NCI-H2171 treated with DMSO at 0.1 percent for 48 hours (cell line): ENCODE measurements at regions not wholly inside any gene's neighbourhood (a gene's known extent, or its start where the extent isn't known, plus 50 kb on each side); places are given as distances from the start of the nearest gene placed in this dataset.
"Not testable (repeated sequence)": the region's sequence is repeated elsewhere in the genome, so short reads cannot be mapped to it uniquely, and the experiment has no call there.

ENCODE experiments used
- DNase-seq: peaks from one replicate; lab custom pipeline; 2025; lab: John Stamatoyannopoulos, UW

DNA sequence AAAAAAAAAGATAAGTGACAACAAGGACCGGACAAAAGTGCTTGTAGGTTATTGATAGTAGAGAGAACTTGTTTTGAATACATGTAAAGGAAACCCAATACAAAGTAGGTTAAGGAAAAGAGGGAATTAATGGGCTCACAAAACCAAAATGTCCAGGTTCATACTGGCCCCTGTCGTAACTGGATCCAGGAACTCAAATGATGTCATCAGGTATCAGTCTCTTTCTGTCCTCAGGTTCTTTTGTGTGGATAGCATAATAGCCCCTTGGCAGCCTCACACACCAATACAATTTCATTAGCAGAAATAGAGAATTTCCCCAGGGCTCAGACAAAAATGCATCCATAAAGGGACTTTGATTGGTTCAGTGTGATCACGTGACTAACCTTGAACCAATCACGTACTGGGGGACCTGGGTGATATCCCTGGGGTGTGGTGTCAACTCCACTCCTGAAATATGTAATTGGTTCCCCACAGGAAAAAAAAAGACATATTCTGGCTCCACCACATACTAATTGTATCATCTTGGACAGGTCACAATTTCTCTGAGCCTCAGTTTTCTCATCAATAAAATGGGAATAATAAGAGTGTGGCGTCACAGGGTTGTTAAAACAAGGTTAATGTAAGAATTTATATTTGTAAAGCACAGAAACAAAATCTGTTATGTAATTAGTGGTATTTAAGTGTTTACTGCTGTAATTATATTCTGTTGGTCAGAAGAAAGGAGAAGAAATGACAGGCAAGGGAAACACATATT lies 174.8 kb downstream of the PDGFRA start:
- no peak for DNase-seq

DNA sequence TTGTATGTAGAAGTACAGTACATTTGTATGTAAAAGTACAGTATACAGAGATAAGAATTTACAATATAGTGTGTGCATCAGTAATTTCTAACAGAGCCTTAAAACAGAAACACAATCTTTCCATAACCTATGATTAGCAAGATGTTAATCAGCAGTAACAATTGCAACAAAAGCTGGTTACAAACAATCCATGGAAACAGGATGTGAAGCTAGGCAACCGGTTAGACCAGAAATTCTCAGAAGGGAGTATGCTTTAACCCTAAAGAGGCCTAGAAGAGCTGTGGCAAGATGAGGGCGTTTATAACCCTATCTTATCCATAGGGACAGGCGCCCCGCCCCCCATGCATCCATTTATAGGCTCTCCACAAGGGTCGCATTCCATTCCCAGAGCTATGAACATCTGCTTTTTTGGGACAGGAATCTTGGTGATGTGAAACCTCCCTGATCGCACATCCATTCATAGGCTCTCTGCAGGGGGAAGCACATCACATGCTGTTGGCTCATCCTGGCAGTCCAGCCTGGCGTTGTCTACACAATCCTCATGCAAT lies 180.3 kb downstream of the PDGFRA start:
- not testable (repeated sequence) for DNase-seq

DNA sequence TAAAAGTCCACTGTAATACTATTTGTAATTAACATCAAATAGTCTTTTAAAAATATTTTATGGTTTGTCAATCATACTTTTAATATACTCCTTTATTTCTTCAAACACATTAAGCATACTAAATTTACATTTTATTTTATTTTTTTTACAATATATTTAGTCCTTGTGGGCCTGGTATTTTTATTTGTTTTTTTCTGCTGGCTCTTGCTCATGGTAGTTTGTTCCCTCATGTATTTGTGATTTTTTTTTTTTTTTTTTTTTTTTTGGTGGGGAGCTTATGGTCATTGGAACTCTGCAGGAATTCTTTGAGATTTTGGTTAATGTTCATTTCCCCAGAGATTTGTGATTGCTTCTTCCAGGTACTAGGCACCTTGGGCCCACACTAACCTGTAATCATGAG lies 185.5 kb downstream of the PDGFRA start:
- DNase-seq: no peak

DNA sequence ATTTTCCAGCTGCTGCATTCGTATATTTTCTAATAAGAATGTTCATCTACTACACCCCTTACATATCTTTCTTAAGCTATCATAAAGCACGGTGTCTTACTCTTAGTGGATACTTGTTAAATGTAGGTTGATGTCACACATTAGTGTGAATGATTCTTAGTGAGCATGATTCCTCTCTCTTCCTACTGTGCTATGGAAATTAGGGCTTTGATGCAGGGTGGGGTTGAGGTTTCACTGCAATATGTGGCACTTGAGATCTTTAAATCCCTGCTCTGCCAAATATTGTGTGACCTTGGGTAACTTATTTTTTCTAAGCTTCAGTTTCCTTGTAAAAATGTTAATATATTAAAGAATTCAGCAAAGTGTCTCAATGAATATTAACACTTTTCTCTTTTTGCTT lies 188.4 kb downstream of the PDGFRA start:
- DNase-seq: no peak

DNA sequence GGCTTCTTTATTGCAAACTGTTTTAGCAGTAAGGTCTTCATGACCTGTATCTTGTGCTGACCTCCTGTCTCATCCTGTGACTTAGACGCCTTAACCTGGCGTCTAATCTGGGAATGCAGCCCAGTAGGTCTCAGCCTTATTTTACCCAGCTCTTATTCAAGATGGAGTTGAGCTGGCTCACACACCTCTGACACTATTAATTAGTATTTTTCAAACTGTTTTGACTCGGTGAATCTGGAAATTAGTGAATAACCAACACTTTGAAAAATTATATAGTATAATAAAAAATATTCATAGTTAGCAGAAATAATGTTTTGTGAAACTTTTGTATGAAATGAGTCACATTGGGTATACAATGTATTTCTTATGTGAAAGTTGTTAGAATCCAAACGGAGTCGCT lies 189.4 kb downstream of the PDGFRA start:
- DNase-seq: no peak

DNA sequence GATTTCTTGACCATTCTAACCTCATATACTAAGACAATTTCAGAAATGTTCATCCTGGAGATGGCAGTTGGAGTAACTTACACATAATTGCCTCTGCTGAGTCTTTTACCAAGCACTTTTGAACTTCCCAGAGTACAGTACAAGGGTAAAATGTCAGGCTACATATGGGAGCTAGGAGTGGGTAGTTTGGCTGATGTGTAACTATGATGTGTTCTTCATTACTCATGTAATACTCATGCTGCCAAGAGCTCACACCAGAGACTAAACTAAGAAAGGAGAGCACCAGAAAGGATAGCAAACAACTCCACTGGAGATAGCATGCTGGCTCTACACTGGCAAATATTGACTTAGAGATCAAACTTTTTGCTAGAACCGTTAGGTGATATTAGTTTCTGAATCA lies 194.0 kb downstream of the PDGFRA start:
- DNase-seq: no peak

DNA sequence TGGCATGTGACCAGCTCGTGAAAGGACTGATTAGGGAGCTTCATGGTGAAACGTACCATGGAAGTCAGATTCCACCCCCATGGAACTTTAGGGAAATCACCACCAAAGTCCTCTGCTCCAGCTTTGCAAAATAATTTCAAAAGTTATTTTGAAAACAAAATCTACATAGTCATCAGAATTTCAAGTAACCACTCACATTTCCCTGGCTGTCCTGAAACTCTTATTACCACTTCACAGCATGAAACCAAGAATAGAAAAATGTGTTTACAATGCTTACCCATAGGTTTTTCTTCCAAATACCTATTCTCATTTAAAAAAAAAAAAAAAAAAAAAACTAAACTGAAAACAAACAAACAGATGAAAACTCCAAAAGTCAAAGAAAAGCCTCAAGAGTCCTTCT lies 198.7 kb downstream of the PDGFRA start:
- DNase-seq: no peak

DNA sequence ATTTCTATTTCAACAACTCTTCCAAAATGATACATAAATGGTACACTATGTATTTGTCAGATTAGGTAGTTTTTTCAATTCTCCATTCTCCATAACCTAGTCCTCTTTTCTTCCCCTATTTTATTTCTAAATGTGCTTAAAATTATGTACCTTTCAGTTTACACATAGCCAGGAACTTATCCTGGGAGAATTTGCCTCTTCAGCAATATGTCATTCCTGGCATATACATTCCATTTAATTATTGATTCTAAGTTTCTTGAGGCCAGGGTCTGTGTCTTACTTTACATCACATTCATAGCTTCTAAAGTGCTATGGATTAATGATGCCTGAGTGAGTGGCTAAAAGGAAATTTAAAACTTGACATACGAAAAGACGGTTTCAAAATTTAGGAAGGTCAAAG lies 199.8 kb downstream of the PDGFRA start:
- no peak for DNase-seq

DNA sequence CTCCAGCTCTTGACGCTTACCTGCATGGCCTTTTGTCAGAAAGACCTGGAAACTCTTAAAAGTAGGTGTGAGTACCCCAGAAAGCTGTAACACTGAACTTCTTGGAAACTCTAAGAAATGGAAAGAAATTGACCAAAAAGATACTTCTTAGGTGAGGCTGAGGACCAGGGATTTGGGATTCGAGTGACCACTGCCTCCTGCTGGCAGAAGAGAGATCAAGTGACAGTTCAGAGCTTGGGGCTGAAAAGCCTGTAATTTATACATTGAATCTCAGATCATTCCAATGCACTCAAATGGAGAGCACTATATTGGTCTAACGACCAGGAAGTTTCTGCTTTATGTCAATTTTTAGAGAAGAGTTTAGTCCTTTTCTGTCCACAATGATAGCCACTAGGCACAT lies 204.6 kb downstream of the PDGFRA start:
- DNase-seq: no peak

DNA sequence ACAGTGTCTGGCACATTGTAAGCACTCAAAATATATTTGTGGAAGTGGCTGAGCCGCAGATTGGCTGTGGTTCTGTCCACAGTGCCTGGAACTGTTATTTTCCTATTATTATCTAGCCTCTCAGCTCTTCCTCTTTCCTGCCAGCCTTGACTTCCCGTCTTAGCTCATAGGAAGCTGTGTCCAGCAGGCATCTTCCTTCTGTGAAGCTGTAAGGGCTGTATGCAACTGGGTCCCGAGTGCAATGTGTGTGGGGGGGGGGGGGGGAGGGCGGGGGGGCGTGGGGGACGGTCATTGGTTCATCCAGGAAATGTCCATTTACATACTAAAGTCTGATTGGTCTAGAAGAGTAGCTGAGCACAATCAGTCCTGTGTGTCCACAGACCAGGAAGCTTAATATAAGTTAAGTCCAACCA lies 210.7 kb downstream of the PDGFRA start:
- DNase-seq: no peak

DNA sequence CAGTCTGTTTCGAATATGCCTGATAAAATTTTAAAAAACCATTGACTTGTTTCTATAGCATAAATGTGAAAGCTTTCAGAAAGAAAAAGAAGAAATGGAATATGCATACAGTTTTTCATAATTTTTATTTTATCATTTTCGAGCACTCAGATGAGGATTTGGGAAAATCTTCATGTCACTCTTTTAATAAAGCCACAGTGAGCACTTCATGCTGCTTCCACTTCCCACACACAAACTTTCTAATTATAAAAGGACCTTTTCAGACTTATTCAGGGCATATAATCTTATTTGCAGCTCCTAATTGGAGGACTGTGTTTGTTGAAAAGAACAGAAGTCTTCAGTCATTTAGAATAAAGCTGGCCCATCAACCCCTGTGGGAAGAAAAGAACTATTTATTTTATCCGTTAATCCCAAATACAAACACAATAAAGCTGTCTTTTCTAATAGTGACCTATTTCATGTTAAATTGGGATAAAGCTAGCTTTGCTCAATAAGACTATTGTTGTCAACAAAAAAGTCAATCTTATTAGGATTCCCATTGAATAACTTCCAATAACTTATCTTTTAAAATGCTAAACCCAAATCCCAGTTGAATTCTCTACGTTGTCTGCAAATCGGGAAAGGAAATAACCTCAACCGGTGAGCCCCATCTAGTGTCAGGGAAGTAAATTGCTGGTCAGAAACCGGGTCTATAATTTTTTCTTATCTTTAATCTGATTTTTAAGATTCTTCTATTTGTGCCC lies 211.5 kb downstream of the PDGFRA start:
- DNase-seq: peak; percentile 13

DNA sequence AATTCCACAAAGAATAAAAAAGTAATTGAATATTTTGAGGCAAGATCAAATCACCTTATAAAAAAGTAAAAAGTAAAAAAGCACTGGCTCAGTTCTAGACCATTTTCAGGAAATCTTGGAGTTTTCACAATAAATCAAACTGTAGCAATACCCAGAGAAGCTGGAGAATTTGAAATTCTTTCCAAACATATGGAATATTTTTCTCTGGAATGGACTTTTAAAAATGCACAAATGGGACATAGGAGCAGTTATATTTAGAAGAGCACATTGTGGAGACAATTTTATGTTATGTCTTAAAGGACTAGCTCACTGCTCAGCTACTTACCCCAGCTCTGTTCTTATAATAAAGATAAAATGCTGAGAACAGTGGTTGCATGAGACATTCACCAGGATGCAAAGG lies 211.9 kb upstream of the KIT start:
- no peak for DNase-seq

DNA sequence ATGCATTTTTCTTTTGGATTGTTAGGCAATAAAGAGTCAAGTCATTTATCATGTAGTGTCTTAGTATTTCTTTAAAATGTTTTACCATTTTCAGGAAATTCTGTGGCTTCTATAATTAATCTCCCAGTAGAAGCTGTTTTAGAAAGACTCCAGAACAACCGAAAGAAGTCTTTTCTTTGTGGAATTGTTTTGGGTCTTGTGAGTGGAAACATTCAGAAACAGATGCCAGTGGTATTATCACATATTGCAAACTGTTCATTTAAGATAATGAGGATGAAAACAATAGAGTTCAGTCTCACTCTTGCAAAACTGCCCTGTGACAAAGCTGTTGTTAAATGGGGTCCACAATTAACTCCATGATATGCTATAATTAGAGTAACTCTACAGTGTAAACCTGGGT lies 211.2 kb upstream of the KIT start:
- DNase-seq: no peak

DNA sequence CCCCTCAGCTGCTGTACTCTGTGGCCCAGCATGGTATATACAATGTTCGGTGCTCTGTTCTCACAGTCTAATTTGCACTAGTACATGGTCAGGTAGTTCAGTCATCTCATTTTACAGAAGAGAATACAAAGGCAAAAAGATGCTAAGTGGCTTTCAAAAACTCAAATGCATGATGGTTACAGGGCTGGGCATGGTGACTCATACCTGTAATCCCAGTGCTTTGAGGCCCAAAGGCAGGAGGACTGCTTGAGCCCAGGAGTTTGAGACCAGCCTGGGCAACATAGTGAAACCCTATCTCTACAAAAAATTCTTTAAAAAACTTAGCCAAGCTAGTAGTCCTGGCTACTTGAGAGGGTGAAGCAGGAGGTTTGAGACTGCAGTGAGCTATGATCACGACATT lies 210.5 kb upstream of the KIT start:
- no peak for DNase-seq

DNA sequence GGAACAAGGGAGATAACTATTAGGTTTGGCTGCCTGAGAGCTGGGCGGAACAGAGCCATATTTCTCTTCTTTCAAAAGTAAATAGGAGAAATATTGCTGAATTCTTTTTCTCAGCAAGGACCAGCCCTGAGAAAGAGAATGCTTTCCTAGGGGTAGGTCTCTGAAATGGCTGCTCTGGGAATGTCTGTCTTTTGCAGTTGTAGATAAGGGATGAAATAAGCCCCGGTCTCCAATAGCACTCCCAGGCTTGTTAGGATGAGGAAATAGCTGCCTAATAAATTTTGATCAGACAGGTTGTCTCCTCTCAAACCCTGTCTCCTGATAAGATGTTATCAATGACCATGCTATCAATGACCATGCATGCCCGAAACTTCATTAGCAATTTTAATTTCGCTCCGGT lies 207.8 kb upstream of the KIT start:
- no peak for DNase-seq

DNA sequence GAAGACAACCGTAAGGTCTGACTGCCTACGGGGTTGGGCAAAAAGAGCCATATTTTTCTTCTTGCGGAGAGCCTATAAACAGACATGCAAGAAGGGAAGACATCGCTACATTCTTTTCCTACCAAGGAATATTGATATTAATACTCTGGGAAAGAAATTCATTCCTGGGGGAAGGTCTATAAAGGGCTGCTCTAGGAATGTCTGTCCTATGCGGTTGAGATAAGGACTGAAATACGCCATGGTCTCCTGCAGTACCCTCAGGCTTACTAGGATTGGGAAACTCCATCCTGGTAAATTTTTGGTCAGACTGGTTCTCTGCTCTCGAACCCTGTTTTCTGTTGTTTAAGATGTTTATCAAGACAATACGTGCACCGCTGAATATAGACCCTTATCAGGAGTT lies 190.8 kb upstream of the KIT start:
- not testable (repeated sequence) for DNase-seq

DNA sequence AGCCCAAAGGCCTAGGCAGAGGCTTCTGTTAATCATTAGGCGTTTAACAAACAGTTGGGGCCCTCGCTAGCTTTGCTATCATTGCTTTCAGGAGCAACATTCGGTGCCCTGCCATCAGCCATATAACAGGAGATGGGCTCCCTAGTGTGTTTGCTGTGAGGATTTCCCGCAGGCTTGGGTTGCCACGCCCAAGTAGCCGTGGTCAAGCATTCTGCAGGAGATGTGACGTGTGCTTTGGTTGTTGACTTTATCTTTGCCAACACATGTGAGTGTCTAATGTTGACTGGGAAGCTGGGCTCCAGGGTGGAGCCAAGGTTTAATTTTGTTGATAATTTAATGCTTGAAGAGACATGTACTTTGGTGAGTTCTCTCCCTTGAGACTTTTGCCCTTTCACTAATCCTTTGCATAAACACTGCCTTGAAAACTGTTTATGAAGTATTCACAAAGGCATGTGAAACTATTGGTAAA lies 184.6 kb upstream of the KIT start:
- peak; percentile 63 for DNase-seq

DNA sequence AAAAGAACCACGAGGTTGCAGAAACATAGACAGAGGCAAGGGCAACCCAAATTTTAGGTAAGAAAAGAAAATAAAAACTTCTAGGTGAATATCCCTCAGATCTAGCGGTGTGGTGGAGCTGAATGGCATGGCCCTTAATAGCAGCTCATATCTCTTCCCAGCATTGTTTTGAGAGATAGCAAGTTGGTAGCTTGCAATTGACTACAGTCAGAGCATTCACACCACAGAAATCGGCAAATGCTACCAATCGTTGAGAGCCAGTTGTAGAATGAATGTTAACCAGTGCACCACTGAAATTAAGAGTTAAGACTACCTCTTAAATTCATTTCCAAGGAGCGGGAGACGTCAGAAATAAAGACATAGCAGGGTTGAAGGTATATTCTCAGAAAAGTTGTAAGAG lies 184.0 kb upstream of the KIT start:
- no peak for DNase-seq

DNA sequence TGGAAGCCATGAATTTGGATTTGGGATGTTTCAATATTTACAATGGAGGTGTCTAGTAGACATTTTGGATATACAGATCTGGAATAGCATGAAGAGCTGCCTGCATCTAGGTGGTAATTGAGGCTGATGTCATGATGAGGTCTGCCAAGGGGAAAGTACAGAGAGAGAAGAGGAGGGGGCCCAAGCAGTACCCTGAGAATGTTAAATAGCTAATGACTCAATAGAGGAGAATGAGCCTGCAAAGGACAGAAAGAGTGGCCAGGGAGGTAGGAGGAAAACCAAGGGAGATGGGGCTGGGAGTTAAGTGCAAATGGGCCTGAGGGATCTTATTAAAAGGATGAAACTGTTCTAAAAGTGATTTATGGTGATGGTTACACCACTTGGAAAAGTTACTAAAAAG lies 182.2 kb upstream of the KIT start:
- no peak for DNase-seq

DNA sequence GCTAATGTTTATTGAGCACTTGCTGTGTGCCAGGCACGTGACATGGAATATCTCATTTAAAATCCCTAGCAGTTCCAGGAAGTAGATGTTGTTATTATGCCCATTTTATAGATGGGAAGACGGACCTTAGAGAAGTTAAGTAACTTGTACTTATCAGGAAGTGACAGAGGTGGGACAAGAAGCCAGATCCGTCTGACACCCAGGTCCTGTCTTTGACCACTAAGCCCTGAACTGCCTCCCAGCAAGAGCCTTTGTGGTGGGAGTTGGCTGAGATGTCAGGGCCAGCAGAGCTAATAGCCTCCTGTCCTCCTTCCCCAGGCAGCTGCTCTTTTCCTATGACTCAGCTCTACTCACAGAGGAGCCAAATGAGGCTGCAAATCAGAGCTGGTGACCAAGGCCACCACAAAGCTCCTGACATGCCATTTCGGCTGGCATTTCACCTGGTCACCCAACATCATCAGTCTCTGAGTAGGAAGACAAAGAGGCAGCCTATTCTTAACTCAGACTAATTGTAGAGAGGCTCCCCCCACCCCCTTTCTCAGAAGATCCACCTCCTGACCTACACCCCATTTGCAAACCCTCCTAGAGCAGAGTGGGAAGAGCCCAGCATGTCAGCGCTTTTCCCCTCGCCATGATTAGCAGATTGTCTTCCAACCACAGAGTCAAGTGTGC lies 175.1 kb upstream of the KIT start:
- no peak for DNase-seq

DNA sequence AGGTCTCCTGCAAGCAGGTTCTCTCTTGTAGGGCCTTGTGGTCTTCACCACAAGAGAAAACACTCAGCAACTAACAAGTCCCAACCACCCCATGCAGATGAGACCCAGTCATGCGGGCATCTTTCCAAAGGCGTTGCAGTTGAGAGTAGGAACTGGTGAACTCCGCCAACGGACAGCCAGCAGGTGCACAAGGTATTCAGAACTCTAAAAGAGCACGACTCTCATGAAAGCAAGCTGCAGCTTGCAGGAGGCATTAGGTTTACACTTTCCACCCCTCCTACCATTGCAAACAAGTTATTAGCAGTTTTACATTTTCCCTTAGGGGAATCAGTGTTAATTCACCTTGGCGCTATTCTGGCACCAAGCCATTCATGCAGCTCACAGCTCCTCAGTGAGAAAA lies 173.4 kb upstream of the KIT start:
- peak; percentile 89 for DNase-seq

DNA sequence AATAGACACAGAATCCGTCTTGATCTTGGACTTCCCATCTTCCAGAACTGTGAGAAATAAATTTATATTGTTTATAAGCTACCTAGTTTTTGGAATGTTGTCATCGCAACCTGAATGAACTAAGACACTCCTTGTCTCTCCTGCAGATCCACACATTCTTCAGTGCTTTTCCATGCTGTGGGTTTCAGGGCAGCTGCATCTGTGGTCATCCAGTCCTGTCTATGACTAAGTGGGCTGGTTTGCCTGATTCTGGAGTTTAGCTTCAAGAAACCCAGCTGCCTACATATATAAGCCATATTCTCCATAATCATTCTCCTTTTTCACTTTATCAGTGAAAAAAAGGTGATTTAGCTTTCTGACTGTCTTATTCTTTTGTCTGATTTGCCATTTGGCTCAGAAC lies 170.3 kb upstream of the KIT start:
- DNase-seq: no peak

DNA sequence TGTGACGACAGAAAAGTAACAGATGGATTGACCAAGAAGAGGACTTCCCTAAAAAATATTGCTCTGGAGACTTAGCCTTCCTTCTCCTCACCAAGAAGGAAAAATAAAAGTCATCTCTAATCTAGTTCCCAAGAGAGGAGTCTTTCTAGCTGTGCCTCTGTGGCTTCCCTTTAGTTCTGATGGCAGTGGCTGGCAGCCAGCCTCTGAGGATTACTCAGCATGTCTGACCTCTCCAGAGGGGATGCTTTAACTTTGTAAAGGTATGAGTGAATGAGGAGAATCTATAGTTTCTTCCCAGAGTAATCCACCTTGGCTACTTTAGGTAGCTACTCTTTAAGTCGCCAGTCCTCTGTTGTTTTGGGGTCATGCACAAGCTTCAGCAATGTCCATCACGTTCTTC lies 163.9 kb upstream of the KIT start:
- no peak for DNase-seq
